H1 (cell line): ENCODE measurements at regions not wholly inside any gene's neighbourhood (a gene's known extent, or its start where the extent isn't known, plus 50 kb on each side); places are given as distances from the start of the nearest gene placed in this dataset.

Experiments used
- CTCF ChIA-PET: fragments of 300-600 bp; sonication (Branson Sonifier 250); formaldehyde crosslinking; loops from one replicate; lab custom pipeline; 2021; ENCODE audit not compliant: partially characterized antibody; lab: Charles Lee
- POLR2A ChIA-PET: fragments of 300-600 bp; sonication (Branson Sonifier 250); formaldehyde crosslinking; loops from one replicate; lab custom pipeline; 2021; ENCODE audit warnings: inconsistent platforms; ENCODE audit not compliant: partially characterized antibody; lab: Charles Lee
- DNase-seq, 2 experiments: peaks; one replicate each; pipeline versions ENCODE4 v3.0.0 to v3.0.0-alpha.2; 2010 to 2022; ENCODE audit warnings: low spot score in 2 of 2, low read depth in 1 of 2, mixed read lengths in 1 of 2
- FAIRE-seq: peaks from 2 replicates; lab custom pipeline; 2011; peaks lifted over from hg19 to GRCh38; lab: Jason Lieb, UNC
- H2AFZ ChIP-seq: 2 replicates; pipeline ENCODE4 v1.8.1; 2012; ENCODE audit warnings: low read length, inconsistent platforms
- H2AK5ac ChIP-seq: 2 replicates; pipeline ENCODE4 v1.6.1; 2013; ENCODE audit warnings: low read depth, low read length
- H2BK120ac ChIP-seq: replicated peaks from 2 replicates; pipeline ENCODE3; 2013; ENCODE audit warnings: low read depth, low read length, inconsistent platforms
- H2BK12ac ChIP-seq: 2 replicates; pipeline ENCODE4 v1.6.1; 2013; ENCODE audit warnings: low read depth, low read length
- H2BK15ac ChIP-seq: 2 replicates; pipeline ENCODE4 v1.6.1; 2013; ENCODE audit warnings: low read length
- H2BK20ac ChIP-seq: 2 replicates; pipeline ENCODE4 v1.6.1; 2013; ENCODE audit warnings: low read length
- H2BK5ac ChIP-seq: 2 replicates; pipeline ENCODE4 v1.6.1; 2013; ENCODE audit warnings: low read depth, low read length
- H3K14ac ChIP-seq: 2 replicates; pipeline ENCODE4 v1.6.1; 2013; ENCODE audit warnings: inconsistent platforms; ENCODE audit not compliant: insufficient read length
- H3K18ac ChIP-seq: 2 replicates; pipeline ENCODE4 v1.6.1; 2013; ENCODE audit warnings: low read length; ENCODE audit errors: extremely low read depth
- H3K23ac ChIP-seq: 2 replicates; pipeline ENCODE4 v1.6.1; 2013; ENCODE audit warnings: inconsistent platforms; ENCODE audit not compliant: insufficient read length
- H3K23me2 ChIP-seq: 2 replicates; pipeline ENCODE4 v1.6.1; 2013; ENCODE audit warnings: low read depth, low read length
- H3K27ac ChIP-seq: 2 replicates; pipeline ENCODE4 v1.6.1; 2011; ENCODE audit warnings: low read depth, low read length, inconsistent platforms
- H3K27me3 ChIP-seq, 4 experiments: replicated peaks in 1 of 4; 1 replicate in 1 of 4; 2 replicates in 3 of 4; pipeline versions ENCODE4 v1.6.1 to v1.8.1; 2011 to 2013; ENCODE audit warnings: low read length in 3 of 4, mild to moderate bottlenecking in 3 of 4, inconsistent platforms in 2 of 4, mixed read lengths in 2 of 4, moderate library complexity in 1 of 4; ENCODE audit not compliant: control insufficient read depth in 3 of 4, insufficient read depth in 3 of 4; ENCODE audit errors: extremely low read depth in 1 of 4
- H3K36me3 ChIP-seq, 4 experiments: 2 replicates each; pipeline versions ENCODE4 v1.6.1 to v1.8.1; 2011 to 2013; ENCODE audit warnings: mild to moderate bottlenecking in 4 of 4, low read length in 3 of 4, moderate library complexity in 2 of 4, control low read depth in 1 of 4, inconsistent platforms in 1 of 4; ENCODE audit not compliant: insufficient read depth in 4 of 4, control insufficient read depth in 2 of 4
- H3K4ac ChIP-seq: replicated peaks from 2 replicates; pipeline ENCODE3; 2013; ENCODE audit warnings: low read length, low read depth, mixed read lengths, inconsistent platforms; ENCODE audit not compliant: insufficient read length
- H3K4me1 ChIP-seq, 4 experiments: replicated peaks in 1 of 4; 1 replicate in 1 of 4; 2 replicates in 3 of 4; pipeline versions ENCODE4 v1.6.1 to v1.8.1; 2011 to 2013; ENCODE audit warnings: low read length in 3 of 4, inconsistent platforms in 2 of 4, mixed read lengths in 1 of 4; ENCODE audit not compliant: insufficient read depth in 4 of 4, control insufficient read depth in 3 of 4
- H3K4me2 ChIP-seq, 2 experiments: 2 replicates each; pipeline versions ENCODE4 v1.6.1 to v1.8.1; 2011 to 2013; ENCODE audit warnings: low read depth in 2 of 2, low read length in 2 of 2, control low read depth in 1 of 2, inconsistent platforms in 1 of 2, mild to moderate bottlenecking in 1 of 2; ENCODE audit not compliant: insufficient read depth in 1 of 2
- H3K4me3 ChIP-seq, 4 experiments: fragments of 200-600, 300-600 bp in 1 of 4; sonication (generic), shearing (Covaris generic), sonication (Bioruptor Twin) in 1 of 4; 2 replicates each; pipeline versions ENCODE4 v1.5.1 to v1.8.1; 2011 to 2016; ENCODE audit warnings: low read length in 4 of 4, low read depth in 3 of 4, control low read depth in 2 of 4, inconsistent platforms in 2 of 4, mild to moderate bottlenecking in 2 of 4, mixed read lengths in 1 of 4, moderate library complexity in 1 of 4; ENCODE audit not compliant: insufficient read depth in 2 of 4; ENCODE audit errors: extremely low read depth in 1 of 4
- H3K56ac ChIP-seq: replicated peaks from 2 replicates; pipeline ENCODE3; 2013; ENCODE audit warnings: low read depth, mild to moderate bottlenecking, mixed read lengths, low read length, inconsistent platforms; ENCODE audit not compliant: insufficient read length
- H3K79me1 ChIP-seq: 2 replicates; pipeline ENCODE4 v1.6.1; 2013; ENCODE audit warnings: low read depth, low read length, control low read depth
- H3K79me2 ChIP-seq, 2 experiments: 2 replicates each; pipeline versions ENCODE4 v1.6.1 to v1.8.1; 2012 to 2013; ENCODE audit warnings: low read length in 2 of 2, mild to moderate bottlenecking in 2 of 2, inconsistent platforms in 1 of 2; ENCODE audit not compliant: insufficient read depth in 2 of 2, control insufficient read depth in 1 of 2
- H3K9ac ChIP-seq, 4 experiments: replicated peaks in 1 of 4; 1 replicate in 1 of 4; 2 replicates in 3 of 4; pipeline versions ENCODE4 v1.6.1 to v1.8.1; 2011 to 2013; ENCODE audit warnings: low read depth in 3 of 4, low read length in 3 of 4, control low read depth in 2 of 4, mild to moderate bottlenecking in 2 of 4, moderate library complexity in 2 of 4, inconsistent platforms in 1 of 4; ENCODE audit errors: extremely low read depth in 1 of 4
- H3K9me3 ChIP-seq, 2 experiments: 2 replicates each; pipeline versions ENCODE4 v1.6.1 to v1.8.1; 2012 to 2013; ENCODE audit warnings: mild to moderate bottlenecking in 2 of 2, moderate library complexity in 2 of 2, control low read depth in 1 of 2, inconsistent platforms in 1 of 2, low read depth in 1 of 2, low read length in 1 of 2, mixed read lengths in 1 of 2; ENCODE audit not compliant: insufficient read depth in 2 of 2
- H4K20me1 ChIP-seq, 2 experiments: replicated peaks in 1 of 2; 2 replicates each; pipeline versions ENCODE3 to v1.8.1; 2011 to 2013; ENCODE audit warnings: inconsistent platforms in 2 of 2, low read length in 2 of 2, mild to moderate bottlenecking in 1 of 2; ENCODE audit not compliant: insufficient read depth in 2 of 2, control insufficient read depth in 1 of 2
- H4K5ac ChIP-seq: 2 replicates; pipeline ENCODE4 v1.6.1; 2013; ENCODE audit warnings: low read length, low read depth, mixed read lengths, inconsistent platforms; ENCODE audit not compliant: insufficient read length
- H4K8ac ChIP-seq: 2 replicates; pipeline ENCODE4 v1.8.0; 2013; ENCODE audit warnings: mild to moderate bottlenecking, moderate library complexity, low read length, inconsistent platforms; ENCODE audit not compliant: insufficient read depth; ENCODE audit errors: extremely low read depth
- H4K91ac ChIP-seq: replicated peaks from 2 replicates; pipeline ENCODE3; 2013; ENCODE audit warnings: low read length, mixed read lengths, inconsistent platforms; ENCODE audit not compliant: insufficient read length
- BACH1 ChIP-seq: IDR thresholded peaks from 2 replicates; pipeline ENCODE4 v1.6.1; 2012; ENCODE audit warnings: low read length, improper control_type of control experiment
- BRCA1 ChIP-seq: IDR thresholded peaks from 2 replicates; pipeline ENCODE4 v1.6.1; 2012; ENCODE audit warnings: low read depth, low read length, improper control_type of control experiment
- POU5F1 ChIP-seq: IDR thresholded peaks from 2 replicates; pipeline ENCODE4 v1.6.1; 2011; ENCODE audit warnings: low read depth, mild to moderate bottlenecking, low read length, moderate library complexity
- SRF ChIP-seq: IDR thresholded peaks from 2 replicates; pipeline ENCODE4 v1.6.1; 2011; ENCODE audit warnings: mild to moderate bottlenecking, low read depth, low read length, moderate library complexity
- TBP ChIP-seq: IDR thresholded peaks from 2 replicates; pipeline ENCODE4 v1.6.1; 2011; ENCODE audit warnings: low read depth, low read length, improper control_type of control experiment
- YY1 ChIP-seq: IDR thresholded peaks from 2 replicates; pipeline ENCODE4 v1.6.1; 2011; ENCODE audit warnings: low read depth, mild to moderate bottlenecking, low read length
- WGBS, 2 experiments: shearing (Covaris generic) in 1 of 2; methylation state at CpG; one replicate each; pipeline versions ENCODE4 v1.1.6 to v1.1.7; 2013 to 2015; ENCODE audit warnings: low lambda C conversion rate in 2 of 2, mixed read lengths in 2 of 2, inconsistent platforms in 1 of 2, low coverage in 1 of 2, missing lambda C conversion rate in 1 of 2; ENCODE audit not compliant: insufficient replicate concordance in 2 of 2, insufficient coverage in 1 of 2, insufficient read length in 1 of 2; ENCODE audit errors: extremely low coverage in 1 of 2, missing lambda C conversion rate in 1 of 2; 5-methylcytosine and 5-hydroxymethylcytosine counted together

DNA sequence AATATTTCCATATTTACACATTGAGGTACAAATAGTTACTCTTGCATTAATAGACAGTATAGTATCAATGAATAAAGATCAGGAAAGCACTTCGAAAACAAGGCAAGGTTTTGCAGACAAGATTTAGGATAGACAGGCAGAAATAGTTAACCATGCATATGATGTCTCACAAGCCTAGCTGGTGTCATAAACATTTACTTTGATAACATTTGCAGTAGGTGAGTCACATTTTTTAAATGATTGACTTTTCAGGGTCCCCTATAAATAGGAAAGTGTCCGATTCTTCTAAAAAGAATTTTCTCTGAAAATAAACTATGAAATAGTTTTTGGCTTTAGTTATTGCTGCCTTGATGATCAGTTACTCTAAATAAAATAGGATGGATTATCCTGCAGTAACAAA lies 162.1 kb downstream of the SNX18 start:
- no peak overlapping the region for H3K9ac ChIP-seq
- no peak overlapping the region for H3K4me2 ChIP-seq
- no peaks in the 10 kb centered on the region for H3K79me2 ChIP-seq
- H2BK12ac ChIP-seq: no peak overlapping the region
- H3K36me3 ChIP-seq: no peaks in the 10 kb centered on the region
- H3K18ac ChIP-seq: no peak overlapping the region
- no peaks in the 10 kb centered on the region for H3K4me1 ChIP-seq
- no peak overlapping the region for H3K27ac ChIP-seq
- no peak overlapping the region for H3K14ac ChIP-seq
- no peak overlapping the region for H3K4me3 ChIP-seq
- ChIA-PET POLR2A (no interaction called here), CTCF (no interaction called here)
- H3K27me3 ChIP-seq: no peaks in the 10 kb centered on the region
- no peak overlapping the region for H2BK120ac ChIP-seq
- no peak overlapping the region for H2AK5ac ChIP-seq
- no peak overlapping the region for H2BK20ac ChIP-seq
- TF ChIP-seq BRCA1 (no peak), BACH1 (no peak), SRF (no peak), TBP (no peak), POU5F1 (no peak), YY1 (no peak)
- H3K9me3 ChIP-seq: no peaks in the 10 kb centered on the region
- H2AFZ ChIP-seq: no peak overlapping the region
- H3K79me1 ChIP-seq: no peaks in the 10 kb centered on the region
- H3K23ac ChIP-seq: no peak overlapping the region
- WGBS, 2 experiments: 93% methylated on average over 2 of the region's 2 CpGs; no CpG with 5 or more reads in 1 of the 2 experiments
- H3K4ac ChIP-seq: no peak overlapping the region
- FAIRE-seq (no peak), DNase-seq (no peak)
- H2BK15ac ChIP-seq: no peak overlapping the region
- H4K5ac ChIP-seq: no peak overlapping the region
- H4K20me1 ChIP-seq: no peaks in the 10 kb centered on the region
- no peak overlapping the region for H4K8ac ChIP-seq
- no peak overlapping the region for H4K91ac ChIP-seq
- H3K23me2 ChIP-seq: no peaks in the 10 kb centered on the region; the same call in 1 of the 2 replicates
- H2BK5ac ChIP-seq: no peak overlapping the region
- no peak overlapping the region for H3K56ac ChIP-seq
